ENCODE measurements at regions not wholly inside any gene's neighbourhood (a gene's known extent, or its start where the extent isn't known, plus 50 kb on each side); places are given as distances from the start of the nearest gene placed in this dataset.
"Not testable (repeated sequence)": the region's sequence is repeated elsewhere in the genome, so short reads cannot be mapped to it uniquely, and the experiment has no call there.

DNA sequence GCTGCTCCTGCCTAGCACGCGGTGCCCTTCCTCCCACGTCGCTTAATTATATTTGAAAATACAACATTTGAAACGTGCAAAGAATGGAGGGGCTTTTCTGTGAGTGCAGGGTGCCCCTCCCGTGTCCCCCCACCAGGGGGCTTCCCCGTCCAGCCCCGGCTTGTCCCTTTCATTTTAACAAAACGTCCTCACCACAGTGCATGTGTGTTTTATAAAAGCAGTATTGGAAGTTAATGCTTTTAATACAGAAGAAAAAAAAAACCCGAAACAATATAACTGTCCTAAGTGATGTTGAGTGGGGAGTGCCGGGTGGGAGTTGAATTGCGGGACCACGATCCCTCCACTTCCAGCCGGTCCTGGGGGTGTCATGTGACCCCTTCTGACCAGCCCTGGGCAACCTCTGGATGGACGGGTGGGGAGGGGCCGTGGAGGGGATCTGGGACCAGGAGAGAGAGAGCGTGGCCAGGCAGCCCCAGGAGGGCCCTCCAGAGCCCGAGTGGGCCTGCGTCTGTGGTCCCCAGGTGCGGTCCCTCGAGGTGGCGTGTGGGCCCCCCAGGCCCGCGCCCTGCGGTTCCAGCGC, 155.3 kb downstream of the TMEM121 start:
- H3K9ac ChIP-seq (ENCODE audit: low read length); H3K4me1 ChIP-seq (ENCODE audit: control insufficient read depth, low read depth, low read length); H3K36me3 ChIP-seq (ENCODE audit: control insufficient read depth, low read depth, low read length); H3K27me3 ChIP-seq (ENCODE audit: control insufficient read depth, insufficient read depth, low read length); H3K9me3 ChIP-seq (ENCODE audit: control insufficient read depth, low read depth, low read length); H3K4me3 ChIP-seq (ENCODE audit: low read length); H3K27ac ChIP-seq (ENCODE audit: low read length): not testable (repeated sequence)

DNA sequence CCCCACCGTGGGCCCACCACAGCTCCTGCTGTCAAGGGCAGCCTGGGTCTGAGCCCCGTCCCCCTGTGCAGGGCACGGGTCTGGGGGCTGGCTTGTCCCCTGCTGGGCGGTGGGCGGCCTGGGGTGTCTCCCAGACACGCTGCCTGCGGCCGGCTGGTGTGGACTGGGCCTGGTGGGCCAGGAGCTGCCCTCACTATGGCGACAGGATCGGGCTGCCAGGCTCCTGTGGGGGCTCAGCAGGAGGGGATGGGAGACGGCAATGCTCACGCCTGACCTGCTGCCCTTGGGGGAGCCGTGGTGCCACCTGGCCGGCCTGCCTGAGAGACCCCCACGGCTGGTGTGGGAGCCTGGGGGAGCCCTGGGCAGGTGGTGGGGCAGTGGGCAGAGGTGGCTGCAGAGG, 156.1 kb downstream of the TMEM121 start:
- H3K9me3 ChIP-seq (ENCODE audit: control insufficient read depth, low read depth, low read length); H3K27me3 ChIP-seq (ENCODE audit: control insufficient read depth, insufficient read depth, low read length); H3K36me3 ChIP-seq (ENCODE audit: control insufficient read depth, low read depth, low read length); H3K4me3 ChIP-seq (ENCODE audit: low read length); H3K27ac ChIP-seq (ENCODE audit: low read length); H3K9ac ChIP-seq (ENCODE audit: low read length); H3K4me1 ChIP-seq (ENCODE audit: control insufficient read depth, low read depth, low read length): not testable (repeated sequence)

DNA sequence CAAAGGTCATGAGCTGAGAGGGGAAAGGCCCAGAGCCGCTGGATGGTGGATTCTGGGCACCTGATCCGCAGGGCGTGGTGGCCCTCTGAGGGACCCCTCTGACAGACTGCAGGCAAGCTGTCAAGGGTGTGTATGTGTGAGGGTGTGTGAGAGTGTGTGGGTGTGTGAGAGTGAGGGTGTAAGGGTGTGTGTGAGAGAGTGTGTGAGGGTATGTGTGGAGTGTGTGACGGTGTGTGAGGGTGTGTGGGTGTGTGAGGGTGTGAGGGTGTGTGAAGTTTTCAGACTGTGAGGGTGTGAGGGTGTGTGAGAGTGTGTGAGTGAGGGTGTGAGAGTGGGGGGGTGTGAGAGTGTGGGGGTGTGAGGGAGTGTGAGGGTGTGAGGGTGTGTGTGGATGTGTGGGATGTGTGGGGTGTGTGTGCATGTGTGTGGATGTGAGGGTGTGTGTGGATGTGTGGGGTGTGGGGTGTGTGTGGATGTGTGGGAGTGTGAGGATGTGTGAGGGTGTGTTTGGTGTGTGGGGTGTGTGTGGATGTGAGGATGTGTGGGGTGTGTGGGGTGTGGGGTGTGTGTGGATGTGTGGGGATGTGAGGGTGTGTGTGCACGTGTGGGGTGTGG, 156.7 kb downstream of the TMEM121 start:
- Histone ChIP-seq H3K27me3 (ENCODE audit: control insufficient read depth, insufficient read depth, low read length) (no peaks in the 10 kb centered on the region), H3K27ac (ENCODE audit: low read length) (no peak overlapping the region), H3K4me1 (ENCODE audit: control insufficient read depth, low read depth, low read length) (no peaks in the 10 kb centered on the region), H3K9ac (ENCODE audit: low read length) (no peak overlapping the region), H3K36me3 (ENCODE audit: control insufficient read depth, low read depth, low read length) (no peaks in the 10 kb centered on the region), H3K9me3 (ENCODE audit: control insufficient read depth, low read depth, low read length) (peaks cover 11% of the 10 kb centered on the region), H3K4me3 (ENCODE audit: low read length) (no peak overlapping the region)

DNA sequence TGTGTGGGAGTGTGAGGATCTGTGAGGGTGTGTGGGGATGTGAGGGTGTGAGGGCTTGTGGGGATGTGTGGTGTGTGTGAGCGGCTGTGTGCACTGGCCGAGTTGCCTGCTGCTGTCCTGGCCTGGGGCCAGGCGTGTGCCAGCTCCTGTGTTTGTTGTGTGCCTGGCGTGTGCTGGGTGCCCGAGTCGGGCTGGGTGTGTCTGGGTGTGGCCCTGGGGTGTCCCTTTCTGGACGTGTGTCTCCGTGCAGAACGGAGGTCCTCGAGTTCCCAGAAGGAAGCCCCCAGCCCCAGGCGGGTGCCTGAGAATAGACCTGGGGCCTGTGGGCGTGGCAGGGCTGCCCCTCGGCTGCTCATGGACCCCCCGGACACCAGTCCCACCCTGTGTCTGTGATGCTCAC, 157.7 kb downstream of the TMEM121 start:
- not testable (repeated sequence) for H3K36me3 ChIP-seq (ENCODE audit: control insufficient read depth, low read depth, low read length); H3K4me3 ChIP-seq (ENCODE audit: low read length); H3K9ac ChIP-seq (ENCODE audit: low read length); H3K27ac ChIP-seq (ENCODE audit: low read length); H3K4me1 ChIP-seq (ENCODE audit: control insufficient read depth, low read depth, low read length); H3K27me3 ChIP-seq (ENCODE audit: control insufficient read depth, insufficient read depth, low read length)
- H3K9me3 ChIP-seq (ENCODE audit: control insufficient read depth, low read depth, low read length), result peaks cover 16% of the 10 kb centered on the region

GRCh38 chr14:105684597-105684996, 158.2 kb downstream of the TMEM121 start:
- not testable (repeated sequence) for H3K27me3 ChIP-seq (ENCODE audit: control insufficient read depth, insufficient read depth, low read length); H3K36me3 ChIP-seq (ENCODE audit: control insufficient read depth, low read depth, low read length); H3K9ac ChIP-seq (ENCODE audit: low read length); H3K4me3 ChIP-seq (ENCODE audit: low read length); H3K27ac ChIP-seq (ENCODE audit: low read length); H3K4me1 ChIP-seq (ENCODE audit: control insufficient read depth, low read depth, low read length)
- H3K9me3 ChIP-seq (ENCODE audit: control insufficient read depth, low read depth, low read length), result peaks cover 18% of the 10 kb centered on the region

GRCh38 chr14:105685003-105685402, 158.6 kb downstream of the TMEM121 start:
- no peaks in the 10 kb centered on the region for H3K27me3 ChIP-seq (ENCODE audit: control insufficient read depth, insufficient read depth, low read length)
- H3K4me1 ChIP-seq (ENCODE audit: control insufficient read depth, low read depth, low read length), result no peaks in the 10 kb centered on the region
- H3K27ac ChIP-seq (ENCODE audit: low read length), result no peak overlapping the region
- no peaks in the 10 kb centered on the region for H3K36me3 ChIP-seq (ENCODE audit: control insufficient read depth, low read depth, low read length)
- H3K9ac ChIP-seq (ENCODE audit: low read length), result no peak overlapping the region
- H3K4me3 ChIP-seq (ENCODE audit: low read length), result no peak overlapping the region
- peaks cover 22% of the 10 kb centered on the region for H3K9me3 ChIP-seq (ENCODE audit: control insufficient read depth, low read depth, low read length)

DNA sequence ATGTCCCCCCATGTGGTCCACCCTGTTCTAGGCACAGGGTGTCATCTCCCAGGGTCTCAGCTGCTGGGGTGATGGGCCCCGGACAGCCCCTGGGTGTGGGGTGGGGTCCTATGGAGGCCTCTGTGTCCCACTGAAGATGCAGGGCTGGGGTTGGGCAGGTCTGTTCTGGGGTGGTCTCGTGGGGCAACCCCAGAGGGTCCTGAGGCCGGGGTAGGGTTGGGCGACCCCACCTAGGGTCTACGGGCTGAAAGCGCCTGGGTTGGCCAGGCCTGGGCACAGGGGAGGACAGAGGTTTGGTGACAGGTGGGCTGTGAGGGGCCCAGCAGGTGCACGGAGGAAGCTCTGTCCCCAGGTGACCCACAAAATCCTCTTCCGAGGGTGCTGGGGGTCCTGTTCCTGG, 159.2 kb downstream of the TMEM121 start:
- H3K27ac ChIP-seq (ENCODE audit: low read length); H3K9ac ChIP-seq (ENCODE audit: low read length); H3K4me3 ChIP-seq (ENCODE audit: low read length); H3K36me3 ChIP-seq (ENCODE audit: control insufficient read depth, low read depth, low read length); H3K4me1 ChIP-seq (ENCODE audit: control insufficient read depth, low read depth, low read length); H3K27me3 ChIP-seq (ENCODE audit: control insufficient read depth, insufficient read depth, low read length): not testable (repeated sequence)
- H3K9me3 ChIP-seq (ENCODE audit: control insufficient read depth, low read depth, low read length), result peaks cover 28% of the 10 kb centered on the region

- not testable (repeated sequence) for H3K36me3 ChIP-seq (ENCODE audit: control insufficient read depth, low read depth, low read length); H3K27me3 ChIP-seq (ENCODE audit: control insufficient read depth, insufficient read depth, low read length); H3K27ac ChIP-seq (ENCODE audit: low read length); H3K4me1 ChIP-seq (ENCODE audit: control insufficient read depth, low read depth, low read length); H3K9ac ChIP-seq (ENCODE audit: low read length); H3K4me3 ChIP-seq (ENCODE audit: low read length)
- H3K9me3 ChIP-seq (ENCODE audit: control insufficient read depth, low read depth, low read length), result peaks cover 31% of the 10 kb centered on the region
Measured at GRCh38 chr14:105686050-105686449, 159.7 kb downstream of the TMEM121 start.

DNA sequence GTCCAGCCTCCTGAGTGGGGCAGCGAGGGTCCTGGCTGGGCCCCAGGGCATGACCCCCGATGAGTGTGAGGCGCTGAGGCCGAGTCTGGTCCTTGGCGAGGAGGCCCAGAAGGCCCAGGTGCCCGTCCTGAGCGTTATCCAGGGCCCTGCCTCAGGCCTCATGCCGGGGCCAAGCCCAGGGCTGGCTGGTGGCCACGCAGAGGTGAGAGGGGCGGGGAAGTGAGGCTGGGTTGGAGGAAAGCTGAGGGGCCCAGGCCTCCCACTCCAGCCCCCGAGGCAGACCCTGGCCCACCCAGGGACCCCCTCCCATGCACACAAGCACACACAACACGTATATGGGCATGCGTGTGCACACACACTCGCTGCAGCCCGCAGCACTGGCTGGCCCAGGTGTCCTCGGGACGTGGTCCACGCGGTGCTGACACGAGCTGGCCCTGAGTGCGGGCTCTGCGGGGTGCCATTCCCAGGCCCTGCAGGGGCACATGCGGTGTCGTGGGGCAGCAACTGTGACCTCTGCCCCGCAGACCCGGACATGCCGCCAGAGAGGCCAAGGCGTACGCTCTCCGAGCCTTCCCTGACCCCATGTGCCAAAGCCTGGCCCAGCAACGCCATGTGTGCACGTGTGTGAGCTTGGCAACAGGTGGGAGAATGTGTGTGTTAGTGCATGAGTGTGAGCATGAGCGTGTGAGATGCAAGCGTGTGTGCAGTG, 160.2 kb downstream of the TMEM121 start:
- not testable (repeated sequence) for H3K4me1 ChIP-seq (ENCODE audit: control insufficient read depth, low read depth, low read length); H3K36me3 ChIP-seq (ENCODE audit: control insufficient read depth, low read depth, low read length); H3K27ac ChIP-seq (ENCODE audit: low read length); H3K9ac ChIP-seq (ENCODE audit: low read length); H3K4me3 ChIP-seq (ENCODE audit: low read length); H3K27me3 ChIP-seq (ENCODE audit: control insufficient read depth, insufficient read depth, low read length)
- peaks cover 31% of the 10 kb centered on the region for H3K9me3 ChIP-seq (ENCODE audit: control insufficient read depth, low read depth, low read length)

GRCh38 chr14:105687171-105688022, 161.0 kb downstream of the TMEM121 start:
- not testable (repeated sequence) for H3K36me3 ChIP-seq (ENCODE audit: control insufficient read depth, low read depth, low read length); H3K27me3 ChIP-seq (ENCODE audit: control insufficient read depth, insufficient read depth, low read length); H3K4me3 ChIP-seq (ENCODE audit: low read length); H3K9ac ChIP-seq (ENCODE audit: low read length); H3K27ac ChIP-seq (ENCODE audit: low read length); H3K4me1 ChIP-seq (ENCODE audit: control insufficient read depth, low read depth, low read length)
- peaks cover 31% of the 10 kb centered on the region for H3K9me3 ChIP-seq (ENCODE audit: control insufficient read depth, low read depth, low read length)

GRCh38 chr14:105688023-105688351, 161.6 kb downstream of the TMEM121 start:
- H3K4me1 ChIP-seq (ENCODE audit: control insufficient read depth, low read depth, low read length); H3K27me3 ChIP-seq (ENCODE audit: control insufficient read depth, insufficient read depth, low read length); H3K9ac ChIP-seq (ENCODE audit: low read length); H3K27ac ChIP-seq (ENCODE audit: low read length); H3K36me3 ChIP-seq (ENCODE audit: control insufficient read depth, low read depth, low read length); H3K4me3 ChIP-seq (ENCODE audit: low read length): not testable (repeated sequence)
- H3K9me3 ChIP-seq (ENCODE audit: control insufficient read depth, low read depth, low read length), result peaks cover 31% of the 10 kb centered on the region
